Activated CD8-positive, alpha-beta T cell treated with anti-CD3 and anti-CD28 coated beads for 36 hours (primary cell): ENCODE measurements at regions not wholly inside any gene's neighbourhood (a gene's known extent, or its start where the extent isn't known, plus 50 kb on each side); places are given as distances from the start of the nearest gene placed in this dataset.

Experiments used
- ATAC-seq: fragments of 200-7000 bp; cut with Tn5 transposase; one replicate; pipeline ENCODE4 v1.10.0; 2021; ENCODE audit warnings: mild to moderate bottlenecking, moderate library complexity
- CTCF ChIA-PET: fragments of 350-600 bp; sonication (Branson Sonifier 250); formaldehyde crosslinking; loops from one replicate; lab custom pipeline; 2021; ENCODE audit warnings: antibody characterized with exemption; lab: Charles Lee
- POLR2A ChIA-PET: fragments of 350-600 bp; sonication (Branson Sonifier 250); formaldehyde crosslinking; loops from one replicate; lab custom pipeline; 2021; ENCODE audit warnings: antibody characterized with exemption; lab: Charles Lee
- DNase-seq: peaks from one replicate; pipeline ENCODE4 v3.0.0-alpha.2; 2020
- H3K27ac Mint-ChIP-seq: one replicate; pipeline ENCODE4 v1.8.0; 2021; ENCODE audit warnings: mild to moderate bottlenecking, mixed read lengths
- H3K27me3 Mint-ChIP-seq: one replicate; pipeline ENCODE4 v1.8.0; 2021; ENCODE audit warnings: mixed read lengths
- H3K36me3 Mint-ChIP-seq: one replicate; pipeline ENCODE4 v1.8.0; 2021; ENCODE audit warnings: low read depth, mixed read lengths
- H3K4me1 Mint-ChIP-seq: one replicate; pipeline ENCODE4 v1.8.0; 2021; ENCODE audit warnings: low read depth, mixed read lengths
- H3K4me3 Mint-ChIP-seq: one replicate; pipeline ENCODE4 v1.8.0; 2021; ENCODE audit warnings: mild to moderate bottlenecking, moderate library complexity, mixed read lengths
- H3K9me3 Mint-ChIP-seq: one replicate; pipeline ENCODE4 v1.8.0; 2021; ENCODE audit warnings: mixed read lengths
- CTCF ChIP-seq: fragments of 200-600 bp; IDR thresholded peaks from one replicate; pipeline ENCODE4 v1.8.0; 2022; ENCODE audit warnings: antibody characterized with exemption, mild to moderate bottlenecking
- intact Hi-C: fragments of 100-400 bp; cut with micrococcal nuclease; formaldehyde crosslinking; loops from one replicate; pipeline ENCODE4 v1.10.0; 2022

DNA sequence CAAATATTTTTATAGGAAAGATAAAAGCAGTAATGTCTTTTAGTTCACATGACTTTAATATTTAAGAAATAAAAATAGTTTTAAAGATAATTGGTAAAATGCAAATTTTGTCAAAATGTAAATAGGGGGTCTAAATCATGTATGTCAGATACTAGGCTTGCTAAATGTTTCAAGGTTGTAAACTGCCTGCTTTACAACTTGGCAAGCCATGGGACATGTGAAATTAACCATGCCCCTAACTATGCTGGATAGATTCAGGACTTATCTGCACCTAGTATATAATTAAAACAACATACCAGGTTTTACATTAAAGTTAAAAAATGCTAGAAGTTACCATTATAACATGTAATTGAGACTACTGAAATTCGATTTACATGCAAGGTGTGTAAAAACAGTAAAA is 537.3 kb upstream of the MIS18BP1 start:
- CTCF ChIA-PET = no interaction called here
- no peaks in the 10 kb centered on the region for H3K36me3 Mint-ChIP-seq
- no peaks in the 10 kb centered on the region for H3K4me1 Mint-ChIP-seq
- POLR2A ChIA-PET = no interaction called here
- intact Hi-C loops = no loop called here
- H3K9me3 Mint-ChIP-seq = peaks cover 7% of the 10 kb centered on the region
- H3K4me3 Mint-ChIP-seq = no peak overlapping the region
- DNase-seq = no peak
- no peaks in the 10 kb centered on the region for H3K27me3 Mint-ChIP-seq
- TF ChIP-seq CTCF = no peak
- H3K27ac Mint-ChIP-seq = no peak overlapping the region
- ATAC-seq = no peak

GRCh38 chr14:45787167-45787566 is 534.2 kb upstream of the MIS18BP1 start:
- Mint-ChIP-seq H3K4me1 (no peaks in the 10 kb centered on the region), H3K27ac (no peak overlapping the region), H3K4me3 (no peak overlapping the region), H3K27me3 (no peaks in the 10 kb centered on the region), H3K9me3 (peaks cover 12% of the 10 kb centered on the region), H3K36me3 (no peaks in the 10 kb centered on the region)
- intact Hi-C loops = no loop called here
- no peak for ATAC-seq
- no peak for TF ChIP-seq CTCF
- ChIA-PET POLR2A (no interaction called here), CTCF (no interaction called here)
- DNase-seq = no peak

DNA sequence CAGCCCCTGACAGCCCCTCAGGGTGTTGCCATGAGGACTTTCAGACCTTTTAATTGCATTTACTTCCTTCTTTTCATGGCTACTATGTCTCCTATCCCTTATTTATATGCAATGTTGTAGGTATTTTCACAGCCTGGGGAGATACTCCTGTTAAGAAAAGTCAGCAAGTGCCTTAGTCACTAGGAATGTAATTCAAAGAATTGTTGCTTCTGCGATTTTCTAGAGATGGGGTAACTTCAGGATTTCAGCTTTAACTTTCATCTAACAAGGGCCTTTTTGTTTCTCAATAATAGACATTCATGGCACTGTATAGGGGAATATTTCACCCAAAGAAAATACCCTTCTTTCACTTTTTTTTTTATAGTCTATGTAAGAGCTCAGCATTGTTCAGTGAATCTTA is 533.3 kb upstream of the MIS18BP1 start:
- Mint-ChIP-seq H3K27me3 (no peaks in the 10 kb centered on the region), H3K4me1 (no peaks in the 10 kb centered on the region), H3K9me3 (peaks cover 17% of the 10 kb centered on the region), H3K27ac (no peak overlapping the region), H3K36me3 (no peaks in the 10 kb centered on the region), H3K4me3 (no peak overlapping the region)
- DNase-seq = no peak
- ChIA-PET CTCF (no interaction called here), POLR2A (no interaction called here)
- intact Hi-C loops = no loop called here
- no peak for TF ChIP-seq CTCF
- no peak for ATAC-seq

DNA sequence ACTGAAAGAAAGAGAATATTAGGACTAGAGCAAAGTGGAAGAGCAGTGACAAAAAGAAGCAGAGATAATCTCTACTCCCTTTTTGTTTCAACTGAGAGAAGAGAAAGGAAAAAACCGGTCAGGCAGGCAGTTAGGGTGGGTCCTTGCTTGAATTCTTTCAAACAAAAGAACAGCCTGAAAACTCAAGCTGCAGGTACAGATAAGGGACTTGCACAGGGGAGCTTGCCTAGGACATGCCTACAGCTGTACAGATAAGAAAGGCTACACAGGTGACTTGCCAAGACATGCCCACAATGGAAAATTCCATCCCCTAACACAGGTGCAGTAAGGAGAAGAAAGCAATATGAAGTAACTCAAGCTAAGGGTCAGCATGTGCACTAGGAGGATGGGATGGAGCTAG is 532.2 kb upstream of the MIS18BP1 start:
- ChIA-PET CTCF (no interaction called here), POLR2A (no interaction called here)
- Mint-ChIP-seq H3K27me3 (no peaks in the 10 kb centered on the region), H3K36me3 (no peaks in the 10 kb centered on the region), H3K27ac (no peak overlapping the region), H3K4me3 (no peak overlapping the region), H3K4me1 (no peaks in the 10 kb centered on the region), H3K9me3 (peaks cover 23% of the 10 kb centered on the region)
- DNase-seq (no peak), ATAC-seq (no peak)
- no peak for TF ChIP-seq CTCF
- intact Hi-C loops = no loop called here

GRCh38 chr14:45766247-45766646 is 513.2 kb upstream of the MIS18BP1 start:
- intact Hi-C loops = no loop called here
- no peaks in the 10 kb centered on the region for H3K27me3 Mint-ChIP-seq

More at GRCh38 chr14:45766247-45766646, 513.2 kb upstream of the MIS18BP1 start:
- no peak for ATAC-seq
- Mint-ChIP-seq H3K36me3 (no peaks in the 10 kb centered on the region), H3K27ac (no peak overlapping the region), H3K9me3 (peaks cover 10% of the 10 kb centered on the region), H3K4me1 (no peaks in the 10 kb centered on the region), H3K4me3 (no peak overlapping the region)
- CTCF ChIA-PET = no interaction called here
- no peak for DNase-seq
- no peak for TF ChIP-seq CTCF
- POLR2A ChIA-PET = no interaction called here
